ENCODE measurements at regions not wholly inside any gene's neighbourhood (a gene's known extent, or its start where the extent isn't known, plus 50 kb on each side); places are given as distances from the start of the nearest gene placed in this dataset.

- 79 to 82% (median 82%) methylated on average over 4 of the region's 4 CpGs for WGBS, 3 donors
- H3K4me3 ChIP-seq: no peak overlapping the region
- ATAC-seq (no peak), DNase-seq (no peak)
- no peaks in the 10 kb centered on the region for H3K27me3 ChIP-seq (ENCODE audit: insufficient read depth in 3 of 3, low read length in 2 of 3)
- H3K27ac ChIP-seq: no peak overlapping the region
- TF ChIP-seq, protein P1, sequence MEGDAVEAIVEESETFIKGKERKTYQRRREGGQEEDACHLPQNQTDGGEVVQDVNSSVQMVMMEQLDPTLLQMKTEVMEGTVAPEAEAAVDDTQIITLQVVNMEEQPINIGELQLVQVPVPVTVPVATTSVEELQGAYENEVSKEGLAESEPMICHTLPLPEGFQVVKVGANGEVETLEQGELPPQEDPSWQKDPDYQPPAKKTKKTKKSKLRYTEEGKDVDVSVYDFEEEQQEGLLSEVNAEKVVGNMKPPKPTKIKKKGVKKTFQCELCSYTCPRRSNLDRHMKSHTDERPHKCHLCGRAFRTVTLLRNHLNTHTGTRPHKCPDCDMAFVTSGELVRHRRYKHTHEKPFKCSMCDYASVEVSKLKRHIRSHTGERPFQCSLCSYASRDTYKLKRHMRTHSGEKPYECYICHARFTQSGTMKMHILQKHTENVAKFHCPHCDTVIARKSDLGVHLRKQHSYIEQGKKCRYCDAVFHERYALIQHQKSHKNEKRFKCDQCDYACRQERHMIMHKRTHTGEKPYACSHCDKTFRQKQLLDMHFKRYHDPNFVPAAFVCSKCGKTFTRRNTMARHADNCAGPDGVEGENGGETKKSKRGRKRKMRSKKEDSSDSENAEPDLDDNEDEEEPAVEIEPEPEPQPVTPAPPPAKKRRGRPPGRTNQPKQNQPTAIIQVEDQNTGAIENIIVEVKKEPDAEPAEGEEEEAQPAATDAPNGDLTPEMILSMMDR (IDR thresholded peaks at IDR 0.05): no peak
- no peaks in the 10 kb centered on the region for H3K36me3 ChIP-seq (ENCODE audit: insufficient read depth in 1 of 2, low read depth in 1 of 2)
- H3K9me3 ChIP-seq: no peaks in the 10 kb centered on the region
- intact Hi-C loops (cut with DNase I): no loop called here
- no peaks in the 10 kb centered on the region for H3K4me1 ChIP-seq
Measured at GRCh38 chr4:127212701-127213100, 420.1 kb upstream of the INTU start.

DNA sequence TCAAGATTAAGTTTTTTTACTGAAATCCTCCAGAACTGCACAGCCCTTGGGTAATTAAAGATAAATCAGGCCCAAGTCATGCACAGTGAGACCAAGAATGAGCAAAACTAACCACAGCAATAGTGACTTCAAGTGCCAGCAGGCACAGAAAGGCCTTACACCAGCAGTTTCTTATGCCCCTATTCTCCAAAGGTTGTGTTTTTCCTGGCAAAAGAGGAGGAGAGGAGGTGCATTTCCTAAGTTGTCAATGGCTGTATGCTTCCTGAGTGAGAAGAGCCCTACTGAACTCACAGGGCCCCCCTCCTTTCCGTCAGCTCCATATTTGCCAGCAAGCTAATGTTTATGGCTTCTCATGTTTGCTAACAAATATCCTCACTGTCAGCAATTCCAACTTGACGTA is 418.7 kb upstream of the INTU start:
- Histone ChIP-seq H3K27me3 (ENCODE audit: insufficient read depth in 3 of 3, low read length in 2 of 3) (no peaks in the 10 kb centered on the region), H3K4me3 (no peak overlapping the region), H3K36me3 (ENCODE audit: insufficient read depth in 1 of 2, low read depth in 1 of 2) (no peaks in the 10 kb centered on the region), H3K4me1 (no peaks in the 10 kb centered on the region), H3K27ac (no peak overlapping the region), H3K9me3 (no peaks in the 10 kb centered on the region)
- DNase-seq (no peak), ATAC-seq (peak in 2 of 4 donors; percentile 10 to 17)
- TF ChIP-seq, protein P1 (IDR thresholded peaks at IDR 0.05): no peak
- intact Hi-C loops (cut with DNase I): no loop called here
- WGBS, 3 donors: 18 to 46% (median 26%) methylated on average over 2 of the region's 2 CpGs

GRCh38 chr4:127214931-127215330 is 417.8 kb upstream of the INTU start:
- no peaks in the 10 kb centered on the region for H3K36me3 ChIP-seq (ENCODE audit: insufficient read depth in 1 of 2, low read depth in 1 of 2)
- TF ChIP-seq, protein P1 (IDR thresholded peaks at IDR 0.05): no peak
- no peak for ATAC-seq
- no peak for DNase-seq
- no peak overlapping the region for H3K4me3 ChIP-seq
- no peaks in the 10 kb centered on the region for H3K27me3 ChIP-seq (ENCODE audit: insufficient read depth in 3 of 3, low read length in 2 of 3)
- no peak overlapping the region for H3K27ac ChIP-seq
- intact Hi-C loops (cut with DNase I): no loop called here
- no peaks in the 10 kb centered on the region for H3K4me1 ChIP-seq
- no peaks in the 10 kb centered on the region for H3K9me3 ChIP-seq
- 85 to 95% (median 95%) methylated on average over 4 of the region's 4 CpGs for WGBS, 3 donors

DNA sequence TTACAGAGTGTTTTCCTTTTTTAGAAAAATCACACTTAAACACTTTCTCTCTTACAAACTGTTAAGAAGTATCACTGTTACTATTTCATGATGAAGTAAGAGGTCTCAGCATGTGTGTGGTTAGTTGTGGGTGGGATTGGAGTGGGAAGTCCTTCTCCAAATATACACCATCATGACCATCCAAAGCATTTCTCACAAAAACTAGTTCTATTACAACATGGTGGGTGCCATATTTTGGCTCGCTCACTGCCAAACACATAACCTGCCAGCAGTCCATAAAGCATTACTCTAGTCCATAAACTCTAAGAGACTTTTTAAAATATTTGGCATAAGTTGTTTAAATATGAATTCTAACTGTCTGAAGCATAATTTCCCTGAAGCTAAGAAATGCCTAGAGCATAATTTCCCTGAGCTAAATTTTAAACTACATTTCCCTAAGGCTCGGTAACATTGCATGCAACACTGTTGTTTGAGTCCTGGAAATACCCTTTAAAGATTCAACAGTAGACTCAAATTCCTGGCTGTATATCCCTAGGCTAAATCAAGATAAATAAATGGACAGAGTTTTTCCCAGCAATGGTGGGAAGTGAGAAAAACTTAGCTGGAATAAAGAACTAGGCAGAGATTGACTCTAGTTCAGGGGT is 415.0 kb upstream of the INTU start:
- no peak overlapping the region for H3K27ac ChIP-seq
- DNase-seq (no peak), ATAC-seq (no peak)
- intact Hi-C loops (cut with DNase I): no loop called here
- no peaks in the 10 kb centered on the region for H3K36me3 ChIP-seq (ENCODE audit: insufficient read depth in 1 of 2, low read depth in 1 of 2)
- no peaks in the 10 kb centered on the region for H3K27me3 ChIP-seq (ENCODE audit: insufficient read depth in 3 of 3, low read length in 2 of 3)
- TF ChIP-seq, protein P1 (IDR thresholded peaks at IDR 0.05): no peak
- 78 to 85% (median 83%) methylated on average over 2 of the region's 2 CpGs for whole genome bisulfite sequencing, 3 donors
- H3K9me3 ChIP-seq: no peaks in the 10 kb centered on the region
- no peak overlapping the region for H3K4me3 ChIP-seq
- H3K4me1 ChIP-seq: no peaks in the 10 kb centered on the region

GRCh38 chr4:127219232-127219631 is 413.5 kb upstream of the INTU start:
- DNase-seq (no peak), ATAC-seq (no peak)
- TF ChIP-seq, protein P1 (IDR thresholded peaks at IDR 0.05): no peak
- H3K4me3 ChIP-seq: no peak overlapping the region
- intact Hi-C loops (cut with DNase I): no loop called here
- H3K27me3 ChIP-seq (ENCODE audit: insufficient read depth in 3 of 3, low read length in 2 of 3): no peaks in the 10 kb centered on the region
- H3K27ac ChIP-seq: no peak overlapping the region
- H3K9me3 ChIP-seq: no peaks in the 10 kb centered on the region
- H3K4me1 ChIP-seq: no peaks in the 10 kb centered on the region
- no peaks in the 10 kb centered on the region for H3K36me3 ChIP-seq (ENCODE audit: insufficient read depth in 1 of 2, low read depth in 1 of 2)

Measured in psoas muscle (tissue), 7 donors.